H1 (cell line): ENCODE measurements at regions not wholly inside any gene's neighbourhood (a gene's known extent, or its start where the extent isn't known, plus 50 kb on each side); places are given as distances from the start of the nearest gene placed in this dataset.

ENCODE experiments used
- CTCF ChIA-PET: fragments of 300-600 bp; sonication (Branson Sonifier 250); formaldehyde crosslinking; loops from one replicate; lab custom pipeline; 2021; ENCODE audit not compliant: partially characterized antibody; lab: Charles Lee
- POLR2A ChIA-PET: fragments of 300-600 bp; sonication (Branson Sonifier 250); formaldehyde crosslinking; loops from one replicate; lab custom pipeline; 2021; ENCODE audit warnings: inconsistent platforms; ENCODE audit not compliant: partially characterized antibody; lab: Charles Lee
- DNase-seq, 2 experiments: peaks; one replicate each; pipeline versions ENCODE4 v3.0.0 to v3.0.0-alpha.2; 2010 to 2022; ENCODE audit warnings: low spot score in 2 of 2, low read depth in 1 of 2, mixed read lengths in 1 of 2
- FAIRE-seq: peaks from 2 replicates; lab custom pipeline; 2011; peaks lifted over from hg19 to GRCh38; lab: Jason Lieb, UNC
- H2AFZ ChIP-seq: 2 replicates; pipeline ENCODE4 v1.8.1; 2012; ENCODE audit warnings: low read length, inconsistent platforms
- H2AK5ac ChIP-seq: 2 replicates; pipeline ENCODE4 v1.6.1; 2013; ENCODE audit warnings: low read depth, low read length
- H2BK120ac ChIP-seq: replicated peaks from 2 replicates; pipeline ENCODE3; 2013; ENCODE audit warnings: low read depth, low read length, inconsistent platforms
- H2BK12ac ChIP-seq: 2 replicates; pipeline ENCODE4 v1.6.1; 2013; ENCODE audit warnings: low read depth, low read length
- H2BK15ac ChIP-seq: 2 replicates; pipeline ENCODE4 v1.6.1; 2013; ENCODE audit warnings: low read length
- H2BK20ac ChIP-seq: 2 replicates; pipeline ENCODE4 v1.6.1; 2013; ENCODE audit warnings: low read length
- H2BK5ac ChIP-seq: 2 replicates; pipeline ENCODE4 v1.6.1; 2013; ENCODE audit warnings: low read depth, low read length
- H3K14ac ChIP-seq: 2 replicates; pipeline ENCODE4 v1.6.1; 2013; ENCODE audit warnings: inconsistent platforms; ENCODE audit not compliant: insufficient read length
- H3K18ac ChIP-seq: 2 replicates; pipeline ENCODE4 v1.6.1; 2013; ENCODE audit warnings: low read length; ENCODE audit errors: extremely low read depth
- H3K23ac ChIP-seq: 2 replicates; pipeline ENCODE4 v1.6.1; 2013; ENCODE audit warnings: inconsistent platforms; ENCODE audit not compliant: insufficient read length
- H3K23me2 ChIP-seq: 2 replicates; pipeline ENCODE4 v1.6.1; 2013; ENCODE audit warnings: low read depth, low read length
- H3K27ac ChIP-seq: 2 replicates; pipeline ENCODE4 v1.6.1; 2011; ENCODE audit warnings: low read depth, low read length, inconsistent platforms
- H3K27me3 ChIP-seq, 4 experiments: replicated peaks in 1 of 4; 1 replicate in 1 of 4; 2 replicates in 3 of 4; pipeline versions ENCODE4 v1.6.1 to v1.8.1; 2011 to 2013; ENCODE audit warnings: low read length in 3 of 4, mild to moderate bottlenecking in 3 of 4, inconsistent platforms in 2 of 4, mixed read lengths in 2 of 4, moderate library complexity in 1 of 4; ENCODE audit not compliant: control insufficient read depth in 3 of 4, insufficient read depth in 3 of 4; ENCODE audit errors: extremely low read depth in 1 of 4
- H3K36me3 ChIP-seq, 4 experiments: 2 replicates each; pipeline versions ENCODE4 v1.6.1 to v1.8.1; 2011 to 2013; ENCODE audit warnings: mild to moderate bottlenecking in 4 of 4, low read length in 3 of 4, moderate library complexity in 2 of 4, control low read depth in 1 of 4, inconsistent platforms in 1 of 4; ENCODE audit not compliant: insufficient read depth in 4 of 4, control insufficient read depth in 2 of 4
- H3K4ac ChIP-seq: replicated peaks from 2 replicates; pipeline ENCODE3; 2013; ENCODE audit warnings: low read length, low read depth, mixed read lengths, inconsistent platforms; ENCODE audit not compliant: insufficient read length
- H3K4me1 ChIP-seq, 4 experiments: replicated peaks in 1 of 4; 1 replicate in 1 of 4; 2 replicates in 3 of 4; pipeline versions ENCODE4 v1.6.1 to v1.8.1; 2011 to 2013; ENCODE audit warnings: low read length in 3 of 4, inconsistent platforms in 2 of 4, mixed read lengths in 1 of 4; ENCODE audit not compliant: insufficient read depth in 4 of 4, control insufficient read depth in 3 of 4
- H3K4me2 ChIP-seq, 2 experiments: 2 replicates each; pipeline versions ENCODE4 v1.6.1 to v1.8.1; 2011 to 2013; ENCODE audit warnings: low read depth in 2 of 2, low read length in 2 of 2, control low read depth in 1 of 2, inconsistent platforms in 1 of 2, mild to moderate bottlenecking in 1 of 2; ENCODE audit not compliant: insufficient read depth in 1 of 2
- H3K4me3 ChIP-seq, 4 experiments: fragments of 200-600, 300-600 bp in 1 of 4; sonication (generic), shearing (Covaris generic), sonication (Bioruptor Twin) in 1 of 4; 2 replicates each; pipeline versions ENCODE4 v1.5.1 to v1.8.1; 2011 to 2016; ENCODE audit warnings: low read length in 4 of 4, low read depth in 3 of 4, control low read depth in 2 of 4, inconsistent platforms in 2 of 4, mild to moderate bottlenecking in 2 of 4, mixed read lengths in 1 of 4, moderate library complexity in 1 of 4; ENCODE audit not compliant: insufficient read depth in 2 of 4; ENCODE audit errors: extremely low read depth in 1 of 4
- H3K56ac ChIP-seq: replicated peaks from 2 replicates; pipeline ENCODE3; 2013; ENCODE audit warnings: low read depth, mild to moderate bottlenecking, mixed read lengths, low read length, inconsistent platforms; ENCODE audit not compliant: insufficient read length
- H3K79me1 ChIP-seq: 2 replicates; pipeline ENCODE4 v1.6.1; 2013; ENCODE audit warnings: low read depth, low read length, control low read depth
- H3K79me2 ChIP-seq, 2 experiments: 2 replicates each; pipeline versions ENCODE4 v1.6.1 to v1.8.1; 2012 to 2013; ENCODE audit warnings: low read length in 2 of 2, mild to moderate bottlenecking in 2 of 2, inconsistent platforms in 1 of 2; ENCODE audit not compliant: insufficient read depth in 2 of 2, control insufficient read depth in 1 of 2
- H3K9ac ChIP-seq, 4 experiments: replicated peaks in 1 of 4; 1 replicate in 1 of 4; 2 replicates in 3 of 4; pipeline versions ENCODE4 v1.6.1 to v1.8.1; 2011 to 2013; ENCODE audit warnings: low read depth in 3 of 4, low read length in 3 of 4, control low read depth in 2 of 4, mild to moderate bottlenecking in 2 of 4, moderate library complexity in 2 of 4, inconsistent platforms in 1 of 4; ENCODE audit errors: extremely low read depth in 1 of 4
- H3K9me3 ChIP-seq, 2 experiments: 2 replicates each; pipeline versions ENCODE4 v1.6.1 to v1.8.1; 2012 to 2013; ENCODE audit warnings: mild to moderate bottlenecking in 2 of 2, moderate library complexity in 2 of 2, control low read depth in 1 of 2, inconsistent platforms in 1 of 2, low read depth in 1 of 2, low read length in 1 of 2, mixed read lengths in 1 of 2; ENCODE audit not compliant: insufficient read depth in 2 of 2
- H4K20me1 ChIP-seq, 2 experiments: replicated peaks in 1 of 2; 2 replicates each; pipeline versions ENCODE3 to v1.8.1; 2011 to 2013; ENCODE audit warnings: inconsistent platforms in 2 of 2, low read length in 2 of 2, mild to moderate bottlenecking in 1 of 2; ENCODE audit not compliant: insufficient read depth in 2 of 2, control insufficient read depth in 1 of 2
- H4K5ac ChIP-seq: 2 replicates; pipeline ENCODE4 v1.6.1; 2013; ENCODE audit warnings: low read length, low read depth, mixed read lengths, inconsistent platforms; ENCODE audit not compliant: insufficient read length
- H4K8ac ChIP-seq: 2 replicates; pipeline ENCODE4 v1.8.0; 2013; ENCODE audit warnings: mild to moderate bottlenecking, moderate library complexity, low read length, inconsistent platforms; ENCODE audit not compliant: insufficient read depth; ENCODE audit errors: extremely low read depth
- H4K91ac ChIP-seq: replicated peaks from 2 replicates; pipeline ENCODE3; 2013; ENCODE audit warnings: low read length, mixed read lengths, inconsistent platforms; ENCODE audit not compliant: insufficient read length
- CBX5 ChIP-seq: fragments of 300-800, 300-1000 bp; sonication (generic); IDR thresholded peaks from 2 replicates; pipeline ENCODE4 v1.7.1; 2016; ENCODE audit warnings: antibody characterized with exemption, low read length, low read depth
- CHD1 ChIP-seq: IDR thresholded peaks from 2 replicates; pipeline ENCODE4 v1.6.1; 2012; ENCODE audit warnings: low read depth, low read length, improper control_type of control experiment
- EP300 ChIP-seq, 2 experiments: IDR thresholded peaks; 1 replicate in 1 of 2; 2 replicates in 1 of 2; pipeline ENCODE4 v1.6.1; 2011 to 2012; ENCODE audit warnings: low read depth in 2 of 2, low read length in 2 of 2, mild to moderate bottlenecking in 2 of 2, borderline replicate concordance in 1 of 2, inconsistent platforms in 1 of 2, moderate library complexity in 1 of 2
- EZH2 ChIP-seq: fragments of 200-600 bp; sonication (generic); IDR thresholded peaks from 2 replicates; pipeline ENCODE4 v1.7.1; 2012; ENCODE audit warnings: low read depth, mild to moderate bottlenecking, moderate library complexity, low read length, inconsistent platforms; ENCODE audit not compliant: severe bottlenecking
- FOSL1 ChIP-seq: IDR thresholded peaks from 2 replicates; pipeline ENCODE4 v1.6.1; 2011; ENCODE audit warnings: mild to moderate bottlenecking, low read depth, low read length, moderate library complexity; ENCODE audit not compliant: insufficient read depth
- POLR2A ChIP-seq, 2 experiments: IDR thresholded peaks; 1 replicate in 1 of 2; 2 replicates in 1 of 2; pipeline ENCODE4 v1.6.1; 2011; ENCODE audit warnings: low read depth in 2 of 2, low read length in 2 of 2, mild to moderate bottlenecking in 2 of 2; ENCODE audit errors: control extremely low read depth in 1 of 2
- POU5F1 ChIP-seq: IDR thresholded peaks from 2 replicates; pipeline ENCODE4 v1.6.1; 2011; ENCODE audit warnings: low read depth, mild to moderate bottlenecking, low read length, moderate library complexity
- SP2 ChIP-seq: IDR thresholded peaks from 2 replicates; pipeline ENCODE4 v1.6.1; 2012; ENCODE audit warnings: mild to moderate bottlenecking, low read length, inconsistent platforms
- SP4 ChIP-seq: IDR thresholded peaks from 2 replicates; pipeline ENCODE4 v1.6.1; 2012; ENCODE audit warnings: low read length, inconsistent platforms
- TEAD4 ChIP-seq: IDR thresholded peaks from 2 replicates; pipeline ENCODE4 v1.6.1; 2012; ENCODE audit warnings: low read depth, low read length, inconsistent platforms, mixed read lengths
- YY1 ChIP-seq: IDR thresholded peaks from 2 replicates; pipeline ENCODE4 v1.6.1; 2011; ENCODE audit warnings: low read depth, mild to moderate bottlenecking, low read length
- WGBS, 2 experiments: shearing (Covaris generic) in 1 of 2; methylation state at CpG; one replicate each; pipeline versions ENCODE4 v1.1.6 to v1.1.7; 2013 to 2015; ENCODE audit warnings: low lambda C conversion rate in 2 of 2, mixed read lengths in 2 of 2, inconsistent platforms in 1 of 2, low coverage in 1 of 2, missing lambda C conversion rate in 1 of 2; ENCODE audit not compliant: insufficient replicate concordance in 2 of 2, insufficient coverage in 1 of 2, insufficient read length in 1 of 2; ENCODE audit errors: extremely low coverage in 1 of 2, missing lambda C conversion rate in 1 of 2; 5-methylcytosine and 5-hydroxymethylcytosine counted together
- TF ChIP-seq, protein P1 (sequence below): IDR thresholded peaks from 2 replicates; pipeline ENCODE4 v1.6.1; 2011; ENCODE audit warnings: low read depth, mild to moderate bottlenecking, low read length; ENCODE audit not compliant: insufficient read depth

DNA sequence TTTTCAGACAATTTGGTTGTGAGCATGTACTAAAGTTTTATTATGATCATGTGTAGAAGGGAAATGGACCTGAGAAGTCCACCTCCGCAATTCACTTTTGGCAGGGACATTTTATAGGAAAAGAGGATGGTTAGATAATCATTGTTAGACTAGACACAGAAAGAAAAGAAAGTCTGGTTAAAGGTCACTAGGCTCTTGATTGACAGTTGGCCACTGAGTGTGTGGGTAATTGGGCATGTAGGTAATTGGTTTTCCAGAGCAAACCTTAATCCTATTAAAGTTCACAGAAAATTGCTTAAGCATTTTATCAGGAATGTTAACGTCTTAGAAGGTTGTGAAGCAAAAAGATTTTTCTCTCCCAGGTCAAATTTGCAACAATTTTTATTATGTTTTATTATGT, 158.5 kb upstream of the CLINT1 start:
- Histone ChIP-seq H4K91ac (no peak overlapping the region), H3K9ac (no peak overlapping the region), H3K79me2 (no peaks in the 10 kb centered on the region), H3K27ac (no peak overlapping the region), H3K4ac (no peak overlapping the region), H2BK12ac (no peak overlapping the region), H3K36me3 (no peaks in the 10 kb centered on the region), H2BK120ac (no peak overlapping the region), H3K23me2 (no peaks in the 10 kb centered on the region), H3K14ac (no peak overlapping the region), H3K4me3 (no peak overlapping the region), H2AFZ (no peak overlapping the region), H2AK5ac (no peak overlapping the region), H3K27me3 (no peaks in the 10 kb centered on the region), H2BK20ac (no peak overlapping the region), H2BK5ac (no peak overlapping the region), H3K4me2 (no peak overlapping the region), H3K56ac (no peak overlapping the region), H4K20me1 (no peaks in the 10 kb centered on the region), H3K18ac (no peak overlapping the region), H3K23ac (no peak overlapping the region), H4K5ac (no peak overlapping the region), H4K8ac (no peak overlapping the region), H3K9me3 (no peaks in the 10 kb centered on the region), H3K4me1 (peaks cover 2 to 13% (median 10%) of the 10 kb centered on the region in 4 experiments; a peak in 6 of 7 replicates), H3K79me1 (no peaks in the 10 kb centered on the region), H2BK15ac (no peak overlapping the region)
- ChIA-PET POLR2A (no interaction called here), CTCF (interaction anchor here (1.1 to 1.5 kb wide), 2 partner anchors 45 to 58 kb away, joined by 4 to 6 read pairs; no protein-coding TSS in a partner anchor)
- DNase-seq (no peak), FAIRE-seq (no peak)
- WGBS, 2 experiments: 81% methylated on average over 2 of the region's 2 CpGs; no CpG with 5 or more reads in 1 of the 2 experiments
- no peak for TF ChIP-seq TEAD4
- TF ChIP-seq, protein P1, sequence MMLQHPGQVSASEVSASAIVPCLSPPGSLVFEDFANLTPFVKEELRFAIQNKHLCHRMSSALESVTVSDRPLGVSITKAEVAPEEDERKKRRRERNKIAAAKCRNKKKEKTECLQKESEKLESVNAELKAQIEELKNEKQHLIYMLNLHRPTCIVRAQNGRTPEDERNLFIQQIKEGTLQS: no peak
- TF ChIP-seq POU5F1: no peak
- no peak for TF ChIP-seq POLR2A (IDR thresholded peaks at IDR 0.05; ENCODE audit: control extremely low read depth in 1 of 2, low read depth in 2 of 2, low read length in 2 of 2)
- TF ChIP-seq FOSL1: no peak
- no peak for TF ChIP-seq YY1
- no peak for TF ChIP-seq SP4
- TF ChIP-seq SP2: no peak
- TF ChIP-seq EZH2: no peak
- no peak for TF ChIP-seq EP300 (IDR thresholded peaks at IDR 0.05; ENCODE audit: borderline replicate concordance in 1 of 2, low read depth in 2 of 2, low read length in 2 of 2)
- no peak for TF ChIP-seq CHD1
- no peak for TF ChIP-seq CBX5
